BE2C (cell line): ENCODE measurements at regions not wholly inside any gene's neighbourhood (a gene's known extent, or its start where the extent isn't known, plus 50 kb on each side); places are given as distances from the start of the nearest gene placed in this dataset.
A peak's percentile ranks its signal among the peaks of the same experiment; 100 is the strongest.

ENCODE experiments used
- DNase-seq: peaks from one replicate; pipeline ENCODE4 v3.0.0-alpha.2; 2020
- H3K27me3 ChIP-seq: fragments of 250-450 bp; sonication (Bioruptor Pico); 2 replicates; pipeline ENCODE4 v1.5.1; 2020; ENCODE audit warnings: mild to moderate bottlenecking
- H3K36me3 ChIP-seq: fragments of 250-450 bp; sonication (Bioruptor Pico); 2 replicates; pipeline ENCODE4 v1.5.1; 2020; ENCODE audit warnings: mild to moderate bottlenecking
- H3K4me1 ChIP-seq: fragments of 250-450 bp; sonication (Bioruptor Pico); 2 replicates; pipeline ENCODE4 v1.5.1; 2020
- H3K4me3 ChIP-seq: 2 replicates; pipeline ENCODE4 v1.5.1; 2011; ENCODE audit warnings: low read depth, low read length
- H3K9me3 ChIP-seq: fragments of 250-450 bp; sonication (Bioruptor Pico); 2 replicates; pipeline ENCODE4 v1.5.1; 2020
- TF ChIP-seq, protein P1 (sequence below): IDR thresholded peaks from 2 replicates; pipeline ENCODE4 v1.5.1; 2012; ENCODE audit warnings: mild to moderate bottlenecking, low read depth, low read length

DNA sequence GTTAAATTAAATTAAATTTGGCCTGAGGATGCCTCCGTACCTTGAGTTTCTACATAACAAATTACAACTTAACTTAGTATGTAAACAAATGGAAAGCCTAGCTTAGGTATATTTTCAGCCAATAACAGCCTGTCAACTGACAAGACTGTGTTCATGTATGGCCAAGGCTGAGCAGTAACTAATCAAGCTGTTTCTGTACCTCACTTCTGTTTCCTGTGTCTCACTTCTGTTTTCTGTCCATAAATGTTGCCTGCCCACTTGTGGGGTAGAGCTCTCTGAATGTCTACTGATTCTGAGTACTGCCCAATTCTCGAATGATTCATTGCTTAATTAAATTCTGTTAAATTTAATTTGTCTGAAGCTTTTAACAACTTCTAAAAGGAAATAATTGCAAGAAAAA lies 445.2 kb downstream of the PCDH11X start:
- no peaks in the 10 kb centered on the region for H3K27me3 ChIP-seq
- no peaks in the 10 kb centered on the region for H3K4me1 ChIP-seq
- no peaks in the 10 kb centered on the region for H3K36me3 ChIP-seq
- no peaks in the 10 kb centered on the region for H3K9me3 ChIP-seq
- TF ChIP-seq, protein P1, sequence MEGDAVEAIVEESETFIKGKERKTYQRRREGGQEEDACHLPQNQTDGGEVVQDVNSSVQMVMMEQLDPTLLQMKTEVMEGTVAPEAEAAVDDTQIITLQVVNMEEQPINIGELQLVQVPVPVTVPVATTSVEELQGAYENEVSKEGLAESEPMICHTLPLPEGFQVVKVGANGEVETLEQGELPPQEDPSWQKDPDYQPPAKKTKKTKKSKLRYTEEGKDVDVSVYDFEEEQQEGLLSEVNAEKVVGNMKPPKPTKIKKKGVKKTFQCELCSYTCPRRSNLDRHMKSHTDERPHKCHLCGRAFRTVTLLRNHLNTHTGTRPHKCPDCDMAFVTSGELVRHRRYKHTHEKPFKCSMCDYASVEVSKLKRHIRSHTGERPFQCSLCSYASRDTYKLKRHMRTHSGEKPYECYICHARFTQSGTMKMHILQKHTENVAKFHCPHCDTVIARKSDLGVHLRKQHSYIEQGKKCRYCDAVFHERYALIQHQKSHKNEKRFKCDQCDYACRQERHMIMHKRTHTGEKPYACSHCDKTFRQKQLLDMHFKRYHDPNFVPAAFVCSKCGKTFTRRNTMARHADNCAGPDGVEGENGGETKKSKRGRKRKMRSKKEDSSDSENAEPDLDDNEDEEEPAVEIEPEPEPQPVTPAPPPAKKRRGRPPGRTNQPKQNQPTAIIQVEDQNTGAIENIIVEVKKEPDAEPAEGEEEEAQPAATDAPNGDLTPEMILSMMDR: no peak
- DNase-seq: no peak
- H3K4me3 ChIP-seq: no peak overlapping the region

DNA sequence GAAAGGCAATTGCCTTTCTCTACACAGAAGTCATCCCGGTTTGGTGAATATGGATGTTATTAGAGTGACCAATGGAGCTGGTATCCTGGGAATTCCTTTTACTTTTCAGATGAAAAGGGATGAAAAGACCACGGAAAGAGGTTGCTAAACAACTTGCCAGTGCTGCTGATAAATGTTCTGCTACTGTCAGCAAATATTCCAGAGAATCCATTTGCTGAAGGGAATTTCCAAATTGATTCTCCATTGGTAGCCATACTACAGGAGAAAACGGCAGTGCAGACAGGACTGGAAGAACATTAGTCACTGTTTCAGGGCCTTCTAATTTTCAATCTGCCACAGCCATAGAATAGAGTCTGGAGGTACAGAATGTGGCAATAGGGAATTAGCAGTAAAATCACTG lies 451.5 kb downstream of the PCDH11X start:
- Histone ChIP-seq H3K36me3 (no peaks in the 10 kb centered on the region), H3K4me3 (no peak overlapping the region), H3K27me3 (no peaks in the 10 kb centered on the region), H3K4me1 (no peaks in the 10 kb centered on the region), H3K9me3 (no peaks in the 10 kb centered on the region)
- no peak for DNase-seq
- TF ChIP-seq, protein P1: no peak

DNA sequence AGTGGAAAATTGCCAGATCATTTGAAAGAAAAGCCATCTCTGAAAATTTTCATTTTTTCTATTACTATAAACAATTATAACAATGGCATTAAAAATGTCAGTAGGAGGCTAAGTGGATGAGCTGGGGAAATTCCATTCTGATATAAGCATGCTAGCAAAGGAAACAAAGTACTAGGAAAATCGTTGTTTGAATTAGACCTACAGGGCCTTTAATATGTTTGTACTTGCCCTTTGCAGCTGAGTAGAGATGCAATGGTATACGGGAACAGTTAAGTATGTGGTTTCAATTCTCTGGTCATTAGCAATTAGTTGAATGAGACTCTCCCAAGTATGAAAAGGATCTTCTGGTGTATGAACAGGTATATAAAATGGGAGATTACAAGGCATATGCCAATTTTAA lies 452.2 kb downstream of the PCDH11X start:
- Histone ChIP-seq H3K4me1 (no peaks in the 10 kb centered on the region), H3K36me3 (no peaks in the 10 kb centered on the region), H3K9me3 (no peaks in the 10 kb centered on the region), H3K4me3 (no peak overlapping the region), H3K27me3 (no peaks in the 10 kb centered on the region)
- no peak for DNase-seq
- TF ChIP-seq, protein P1: no peak

DNA sequence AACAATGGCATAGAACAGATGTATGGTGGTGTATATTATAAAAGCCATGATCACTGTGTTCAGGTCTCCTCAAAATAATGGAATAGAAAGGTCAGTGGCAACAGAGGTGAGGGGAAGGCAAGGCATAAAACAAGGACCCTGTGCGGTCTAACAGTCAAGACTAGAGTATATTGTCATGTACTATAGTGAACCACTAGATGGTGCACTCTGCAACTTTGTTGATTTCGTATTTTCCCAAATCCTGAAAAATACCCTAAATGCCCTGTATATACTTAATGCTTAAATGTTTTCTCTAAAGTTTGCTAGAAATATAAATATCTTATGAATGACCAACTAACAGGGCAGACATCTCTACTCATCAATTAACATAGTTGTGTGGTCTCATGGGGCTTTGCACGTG lies 453.0 kb downstream of the PCDH11X start:
- Histone ChIP-seq H3K27me3 (no peaks in the 10 kb centered on the region), H3K4me1 (no peaks in the 10 kb centered on the region), H3K4me3 (no peak overlapping the region), H3K9me3 (no peaks in the 10 kb centered on the region), H3K36me3 (no peaks in the 10 kb centered on the region)
- no peak for DNase-seq
- TF ChIP-seq, protein P1: 0 out of 2 replicates have a peak, but pooled peaks have one; percentile 6

DNA sequence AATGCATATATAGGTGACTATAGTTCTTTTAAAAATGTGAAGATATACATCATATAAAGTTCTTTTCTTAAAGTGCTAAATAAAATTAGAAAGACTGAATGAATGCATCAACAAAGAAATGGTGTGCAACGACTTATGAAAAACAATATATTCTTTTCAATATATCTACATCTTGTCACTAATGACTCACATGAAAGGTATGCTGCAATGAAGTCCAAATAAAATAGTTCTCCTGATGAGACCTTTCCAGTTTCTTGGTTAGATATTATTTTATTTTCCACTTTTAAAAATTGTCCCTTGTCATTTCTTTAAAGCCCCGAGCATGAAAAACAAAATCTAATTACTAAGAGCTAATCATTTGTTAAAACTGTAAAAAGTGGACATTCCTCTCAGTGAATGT lies 462.1 kb downstream of the PCDH11X start:
- Histone ChIP-seq H3K36me3 (no peaks in the 10 kb centered on the region), H3K27me3 (no peaks in the 10 kb centered on the region), H3K9me3 (no peaks in the 10 kb centered on the region), H3K4me1 (no peaks in the 10 kb centered on the region), H3K4me3 (no peak overlapping the region)
- DNase-seq: no peak
- TF ChIP-seq, protein P1: no peak

DNA sequence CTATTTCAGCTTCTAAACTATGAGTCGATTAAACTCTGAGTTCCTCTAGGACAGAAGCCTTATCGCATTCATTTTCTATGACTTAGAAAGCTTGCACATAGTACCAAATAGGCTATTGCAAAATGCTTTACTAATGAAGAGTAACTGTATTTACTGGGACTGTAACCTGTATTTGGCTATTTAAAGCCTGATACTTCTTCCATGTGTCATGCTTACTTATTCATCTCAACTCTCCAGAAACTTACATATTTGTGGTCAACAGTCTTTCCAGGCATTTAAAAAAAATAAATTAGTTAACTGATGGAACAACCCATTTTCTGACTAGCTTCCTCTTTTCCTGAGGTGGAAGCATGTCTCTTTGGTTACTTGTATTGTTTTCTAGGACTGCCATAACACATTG lies 467.9 kb downstream of the PCDH11X start:
- no peak overlapping the region for H3K4me3 ChIP-seq
- TF ChIP-seq, protein P1: no peak
- DNase-seq: no peak
- H3K27me3 ChIP-seq: no peaks in the 10 kb centered on the region
- no peaks in the 10 kb centered on the region for H3K36me3 ChIP-seq
- no peaks in the 10 kb centered on the region for H3K9me3 ChIP-seq
- H3K4me1 ChIP-seq: no peaks in the 10 kb centered on the region
